Neural cell (in vitro differentiated cells): ENCODE measurements at regions not wholly inside any gene's neighbourhood (a gene's known extent, or its start where the extent isn't known, plus 50 kb on each side); places are given as distances from the start of the nearest gene placed in this dataset.

Experiments used
- H2AFZ ChIP-seq: fragments of 200-600, 300-800 bp; sonication (generic), shearing (Covaris generic); 2 replicates; pipeline ENCODE4 v1.6.0; 2014; ENCODE audit warnings: low read depth, mild to moderate bottlenecking, antibody characterized with exemption, low read length, moderate library complexity
- H3F3A ChIP-seq: fragments of 200-600 bp; shearing (Covaris generic); 2 replicates; pipeline ENCODE4 v1.6.1; 2016; ENCODE audit warnings: mild to moderate bottlenecking, moderate library complexity, mixed read lengths, antibody characterized with exemption, low read length; ENCODE audit not compliant: insufficient read depth, poor library complexity, severe bottlenecking
- H3K27ac ChIP-seq: fragments of 200-600, 300-800 bp; sonication (generic), shearing (Covaris generic); 2 replicates; pipeline ENCODE4 v1.5.1; 2014; ENCODE audit warnings: mild to moderate bottlenecking, low read length, moderate library complexity
- H3K27me3 ChIP-seq: fragments of 300-800, 200-600 bp; sonication (generic), shearing (Covaris generic); 2 replicates; pipeline ENCODE4 v1.6.0; 2014; ENCODE audit warnings: mild to moderate bottlenecking, low read depth, low read length, moderate library complexity; ENCODE audit not compliant: insufficient read depth
- H3K36me3 ChIP-seq: fragments of 300-800, 200-600 bp; sonication (generic), shearing (Covaris generic); 2 replicates; pipeline ENCODE4 v1.5.1; 2014; ENCODE audit warnings: mild to moderate bottlenecking, antibody characterized with exemption, low read length, moderate library complexity; ENCODE audit not compliant: insufficient read depth
- H3K4me2 ChIP-seq: fragments of 300-800, 200-600 bp; sonication (generic), shearing (Covaris generic); 2 replicates; pipeline ENCODE4 v1.6.0; 2014; ENCODE audit warnings: mild to moderate bottlenecking, low read length
- H3K4me3 ChIP-seq: fragments of 300-800, 200-600 bp; sonication (generic), shearing (Covaris generic); 2 replicates; pipeline ENCODE4 v1.5.1; 2014; ENCODE audit warnings: mild to moderate bottlenecking, low read length, moderate library complexity
- H3K79me2 ChIP-seq: fragments of 200-600 bp; shearing (Covaris generic); replicated peaks from 2 replicates; pipeline ENCODE4 v1.6.0; 2014; ENCODE audit warnings: mild to moderate bottlenecking, low read length, moderate library complexity; ENCODE audit not compliant: insufficient read depth
- H3K9ac ChIP-seq: fragments of 300-800, 200-600 bp; sonication (generic), shearing (Covaris generic); 2 replicates; pipeline ENCODE4 v1.6.1; 2016; ENCODE audit warnings: mild to moderate bottlenecking, low read length, mixed read lengths
- H3K9me2 ChIP-seq: fragments of 200-600 bp; shearing (Covaris generic); 2 replicates; pipeline ENCODE4 v1.6.1; 2016; ENCODE audit warnings: mild to moderate bottlenecking, low read length, mixed read lengths; ENCODE audit not compliant: insufficient read depth
- H3K9me3 ChIP-seq: fragments of 200-600, 300-800 bp; sonication (generic), shearing (Covaris generic); 2 replicates; pipeline ENCODE4 v1.6.1; 2016; ENCODE audit warnings: mild to moderate bottlenecking, mixed run types, low read length, moderate library complexity, mixed read lengths
- H4K20me1 ChIP-seq: fragments of 200-600 bp; shearing (Covaris generic); 2 replicates; pipeline ENCODE4 v1.6.1; 2016; ENCODE audit warnings: mild to moderate bottlenecking, mixed run types; ENCODE audit not compliant: insufficient read depth
- EP300 ChIP-seq: fragments of 450-650 bp; conservative IDR thresholded peaks from 2 replicates; pipeline ENCODE4 v1.6.1; 2014; ENCODE audit warnings: antibody characterized with exemption, mild to moderate bottlenecking, moderate library complexity; ENCODE audit not compliant: poor library complexity, severe bottlenecking
- EZH2 ChIP-seq: fragments of 200-600, 300-800 bp; shearing (Covaris generic), sonication (generic); IDR thresholded peaks from 2 replicates; pipeline ENCODE4 v1.6.1; 2014; ENCODE audit warnings: antibody characterized with exemption, low read length, borderline replicate concordance, mild to moderate bottlenecking; ENCODE audit not compliant: insufficient read depth, poor library complexity, severe bottlenecking
- MXI1 ChIP-seq: fragments of 450-650 bp; conservative IDR thresholded peaks from 2 replicates; pipeline ENCODE4 v1.6.1; 2014; ENCODE audit warnings: antibody characterized with exemption, mild to moderate bottlenecking; ENCODE audit not compliant: poor library complexity, severe bottlenecking
- POLR2AphosphoS5 ChIP-seq: IDR thresholded peaks from 2 replicates; pipeline ENCODE4 v1.6.1; 2012
- RAD21 ChIP-seq: fragments of 450-650 bp; conservative IDR thresholded peaks from 2 replicates; pipeline ENCODE4 v1.6.1; 2014; ENCODE audit warnings: antibody characterized with exemption, mild to moderate bottlenecking, moderate library complexity
- SMC3 ChIP-seq: fragments of 450-650 bp; conservative IDR thresholded peaks from 2 replicates; pipeline ENCODE4 v1.6.1; 2014; ENCODE audit warnings: antibody characterized with exemption, mild to moderate bottlenecking, moderate library complexity; ENCODE audit not compliant: poor library complexity
- TAF1 ChIP-seq: IDR thresholded peaks from 2 replicates; pipeline ENCODE4 v1.6.1; 2012; ENCODE audit warnings: low read depth
- TF ChIP-seq, protein P1 (sequence below): fragments of 450-650 bp; IDR thresholded peaks from 2 replicates; pipeline ENCODE4 v1.5.1; 2014; ENCODE audit warnings: antibody characterized with exemption, mild to moderate bottlenecking, moderate library complexity; ENCODE audit not compliant: poor library complexity, severe bottlenecking
- TF ChIP-seq, protein P2 (sequence below): IDR thresholded peaks from 2 replicates; pipeline ENCODE4 v1.6.1; 2012; ENCODE audit warnings: borderline replicate concordance

DNA sequence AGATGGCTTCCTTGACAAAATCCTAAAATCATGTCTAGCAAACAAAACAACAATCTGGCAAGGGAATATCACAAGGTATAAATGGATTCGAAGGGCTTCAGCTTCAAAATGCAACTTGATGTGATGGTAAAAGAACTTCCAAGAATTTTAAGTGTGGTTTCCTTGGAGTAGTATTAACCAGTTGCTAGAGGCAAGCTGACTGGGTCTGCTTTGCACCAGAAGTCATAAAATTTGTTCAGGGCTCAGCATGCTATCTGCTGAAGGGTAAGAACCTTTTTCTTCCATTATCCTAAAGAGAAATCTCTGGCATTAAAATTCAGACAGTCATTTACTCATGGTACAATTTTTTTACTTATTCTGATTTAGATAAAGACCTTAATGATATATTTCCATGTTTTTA lies 516.7 kb downstream of the TXNL1 start:
- no peak for TF ChIP-seq MXI1
- TF ChIP-seq, protein P1, sequence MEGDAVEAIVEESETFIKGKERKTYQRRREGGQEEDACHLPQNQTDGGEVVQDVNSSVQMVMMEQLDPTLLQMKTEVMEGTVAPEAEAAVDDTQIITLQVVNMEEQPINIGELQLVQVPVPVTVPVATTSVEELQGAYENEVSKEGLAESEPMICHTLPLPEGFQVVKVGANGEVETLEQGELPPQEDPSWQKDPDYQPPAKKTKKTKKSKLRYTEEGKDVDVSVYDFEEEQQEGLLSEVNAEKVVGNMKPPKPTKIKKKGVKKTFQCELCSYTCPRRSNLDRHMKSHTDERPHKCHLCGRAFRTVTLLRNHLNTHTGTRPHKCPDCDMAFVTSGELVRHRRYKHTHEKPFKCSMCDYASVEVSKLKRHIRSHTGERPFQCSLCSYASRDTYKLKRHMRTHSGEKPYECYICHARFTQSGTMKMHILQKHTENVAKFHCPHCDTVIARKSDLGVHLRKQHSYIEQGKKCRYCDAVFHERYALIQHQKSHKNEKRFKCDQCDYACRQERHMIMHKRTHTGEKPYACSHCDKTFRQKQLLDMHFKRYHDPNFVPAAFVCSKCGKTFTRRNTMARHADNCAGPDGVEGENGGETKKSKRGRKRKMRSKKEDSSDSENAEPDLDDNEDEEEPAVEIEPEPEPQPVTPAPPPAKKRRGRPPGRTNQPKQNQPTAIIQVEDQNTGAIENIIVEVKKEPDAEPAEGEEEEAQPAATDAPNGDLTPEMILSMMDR: no peak
- TF ChIP-seq RAD21: no peak
- no peak for TF ChIP-seq EZH2
- TF ChIP-seq, protein P2, sequence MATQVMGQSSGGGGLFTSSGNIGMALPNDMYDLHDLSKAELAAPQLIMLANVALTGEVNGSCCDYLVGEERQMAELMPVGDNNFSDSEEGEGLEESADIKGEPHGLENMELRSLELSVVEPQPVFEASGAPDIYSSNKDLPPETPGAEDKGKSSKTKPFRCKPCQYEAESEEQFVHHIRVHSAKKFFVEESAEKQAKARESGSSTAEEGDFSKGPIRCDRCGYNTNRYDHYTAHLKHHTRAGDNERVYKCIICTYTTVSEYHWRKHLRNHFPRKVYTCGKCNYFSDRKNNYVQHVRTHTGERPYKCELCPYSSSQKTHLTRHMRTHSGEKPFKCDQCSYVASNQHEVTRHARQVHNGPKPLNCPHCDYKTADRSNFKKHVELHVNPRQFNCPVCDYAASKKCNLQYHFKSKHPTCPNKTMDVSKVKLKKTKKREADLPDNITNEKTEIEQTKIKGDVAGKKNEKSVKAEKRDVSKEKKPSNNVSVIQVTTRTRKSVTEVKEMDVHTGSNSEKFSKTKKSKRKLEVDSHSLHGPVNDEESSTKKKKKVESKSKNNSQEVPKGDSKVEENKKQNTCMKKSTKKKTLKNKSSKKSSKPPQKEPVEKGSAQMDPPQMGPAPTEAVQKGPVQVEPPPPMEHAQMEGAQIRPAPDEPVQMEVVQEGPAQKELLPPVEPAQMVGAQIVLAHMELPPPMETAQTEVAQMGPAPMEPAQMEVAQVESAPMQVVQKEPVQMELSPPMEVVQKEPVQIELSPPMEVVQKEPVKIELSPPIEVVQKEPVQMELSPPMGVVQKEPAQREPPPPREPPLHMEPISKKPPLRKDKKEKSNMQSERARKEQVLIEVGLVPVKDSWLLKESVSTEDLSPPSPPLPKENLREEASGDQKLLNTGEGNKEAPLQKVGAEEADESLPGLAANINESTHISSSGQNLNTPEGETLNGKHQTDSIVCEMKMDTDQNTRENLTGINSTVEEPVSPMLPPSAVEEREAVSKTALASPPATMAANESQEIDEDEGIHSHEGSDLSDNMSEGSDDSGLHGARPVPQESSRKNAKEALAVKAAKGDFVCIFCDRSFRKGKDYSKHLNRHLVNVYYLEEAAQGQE: no peak
- TF ChIP-seq EP300: no peak
- TF ChIP-seq POLR2AphosphoS5: no peak
- TF ChIP-seq TAF1: no peak
- TF ChIP-seq SMC3: no peak
- no peaks in the 10 kb centered on the region for H3K36me3 ChIP-seq
- H3K9ac ChIP-seq: no peak overlapping the region
- H3K79me2 ChIP-seq: no peaks in the 10 kb centered on the region
- no peak overlapping the region for H3K4me3 ChIP-seq
- H3F3A ChIP-seq: no peaks in the 10 kb centered on the region
- H3K9me3 ChIP-seq: no peaks in the 10 kb centered on the region
- no peaks in the 10 kb centered on the region for H3K27me3 ChIP-seq
- H4K20me1 ChIP-seq: no peaks in the 10 kb centered on the region
- H3K4me2 ChIP-seq: no peak overlapping the region
- H2AFZ ChIP-seq: no peak overlapping the region
- no peak overlapping the region for H3K27ac ChIP-seq
- H3K9me2 ChIP-seq: no peaks in the 10 kb centered on the region

DNA sequence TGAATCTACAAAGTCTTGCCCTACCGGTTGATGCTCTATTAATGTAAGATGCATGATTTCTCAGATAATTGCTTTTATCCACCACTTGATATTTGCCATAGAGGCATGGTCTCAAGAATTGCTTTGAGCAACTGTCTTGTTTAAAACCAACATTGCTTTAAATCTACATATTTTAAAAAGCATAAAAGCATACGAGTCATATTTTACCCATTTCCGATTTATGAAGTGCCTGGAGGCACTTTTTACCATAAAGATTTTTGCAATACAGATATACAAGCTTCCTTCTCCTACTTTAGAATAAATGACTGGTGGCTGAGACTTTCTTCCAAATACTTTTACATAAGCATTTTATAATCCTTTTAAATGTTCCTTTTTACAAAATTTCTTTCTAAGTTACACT lies 517.6 kb downstream of the TXNL1 start:
- H3K4me2 ChIP-seq: no peak overlapping the region
- H3K27me3 ChIP-seq: no peaks in the 10 kb centered on the region
- no peaks in the 10 kb centered on the region for H3K79me2 ChIP-seq
- H3K4me3 ChIP-seq: no peak overlapping the region
- H3K9ac ChIP-seq: no peak overlapping the region
- no peaks in the 10 kb centered on the region for H3K9me2 ChIP-seq
- H2AFZ ChIP-seq: no peak overlapping the region
- H3F3A ChIP-seq: no peaks in the 10 kb centered on the region
- H4K20me1 ChIP-seq: no peaks in the 10 kb centered on the region
- no peaks in the 10 kb centered on the region for H3K36me3 ChIP-seq
- TF ChIP-seq, protein P1: no peak
- TF ChIP-seq SMC3 (no peak), EZH2 (no peak), EP300 (no peak), POLR2AphosphoS5 (no peak), TAF1 (no peak)
- TF ChIP-seq, protein P2: no peak
- H3K27ac ChIP-seq: no peak overlapping the region
- H3K9me3 ChIP-seq: no peaks in the 10 kb centered on the region
